Stimulated activated CD8-positive, alpha-beta memory T cell treated with anti-CD3 and anti-CD28 coated beads, Interleukin-12 subunit alpha, Interleukin-12 subunit beta, amount 100 ng/mL, for 1 hour (primary cell): ENCODE measurements at regions not wholly inside any gene's neighbourhood (a gene's known extent, or its start where the extent isn't known, plus 50 kb on each side); places are given as distances from the start of the nearest gene placed in this dataset.

ENCODE experiments used
- DNase-seq: peaks from one replicate; pipeline ENCODE4 v3.0.0-alpha.2; 2020; ENCODE audit warnings: low read depth

GRCh38 chr2:59449274-59449673 lies 1104.2 kb downstream of the BCL11A start:
- no peak for DNase-seq

DNA sequence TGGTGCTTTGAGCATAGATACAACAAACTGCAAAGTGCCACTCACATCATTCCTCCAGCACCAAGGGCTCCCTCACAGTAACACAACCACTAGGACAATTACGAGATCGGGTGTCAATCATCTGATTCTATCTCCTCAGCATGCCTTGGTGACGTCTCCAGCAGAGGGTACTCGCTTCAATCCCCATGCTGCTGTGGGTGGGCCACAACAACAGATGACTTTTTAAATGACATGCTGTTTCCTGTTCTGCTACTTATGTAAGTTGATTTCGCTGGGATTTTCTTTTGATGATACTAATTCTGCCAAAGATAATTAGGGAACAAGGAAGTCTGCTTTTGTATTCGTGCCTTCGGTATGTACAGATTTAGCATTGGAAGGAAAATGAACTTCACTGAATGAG lies 1113.0 kb downstream of the BCL11A start:
- no peak for DNase-seq

- DNase-seq = no peak
Measured at GRCh38 chr2:59435635-59436034, 1117.8 kb downstream of the BCL11A start.

GRCh38 chr2:59428940-59429339 lies 1124.5 kb downstream of the BCL11A start:
- DNase-seq = no peak

DNA sequence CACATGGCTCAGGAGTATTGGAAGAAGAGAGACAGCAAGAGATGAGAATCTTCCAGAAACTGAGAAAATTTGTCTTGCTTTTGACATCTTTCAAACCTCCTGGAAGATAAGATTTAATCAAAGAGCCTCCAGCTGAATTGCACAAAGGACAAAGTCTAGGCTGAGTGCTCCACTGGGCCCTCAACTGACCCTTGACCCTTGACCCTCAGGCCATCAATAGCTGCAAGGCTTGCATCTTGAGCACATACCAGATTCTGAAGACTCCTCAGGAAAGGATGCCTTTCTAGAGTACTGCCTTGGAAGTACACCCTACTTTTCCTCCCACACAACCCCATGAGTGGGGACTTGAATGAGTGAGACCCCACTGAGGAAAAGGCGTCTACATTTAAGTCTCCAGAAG lies 1125.5 kb downstream of the BCL11A start:
- no peak for DNase-seq

DNA sequence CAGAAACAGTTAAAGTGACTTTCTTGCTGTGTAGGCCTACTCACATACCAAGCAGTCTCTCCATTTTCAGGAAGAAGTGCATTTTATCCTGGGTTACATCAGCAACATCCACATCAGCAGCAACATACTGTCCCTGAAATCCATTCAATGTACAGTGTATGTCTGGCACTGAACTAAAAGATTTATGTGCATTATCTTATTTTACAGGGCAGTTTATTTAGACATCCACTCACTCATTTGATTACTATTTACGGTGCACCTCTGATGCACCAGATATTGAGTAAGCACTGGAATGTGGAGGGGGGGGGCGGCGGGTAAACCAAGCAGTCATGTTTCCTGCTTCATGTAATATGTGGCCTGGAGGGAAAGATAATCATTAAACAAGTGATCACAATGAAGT lies 1128.2 kb downstream of the BCL11A start:
- DNase-seq = no peak

- DNase-seq = no peak
Measured at GRCh38 chr2:59413751-59414570, 1139.5 kb downstream of the BCL11A start.

DNA sequence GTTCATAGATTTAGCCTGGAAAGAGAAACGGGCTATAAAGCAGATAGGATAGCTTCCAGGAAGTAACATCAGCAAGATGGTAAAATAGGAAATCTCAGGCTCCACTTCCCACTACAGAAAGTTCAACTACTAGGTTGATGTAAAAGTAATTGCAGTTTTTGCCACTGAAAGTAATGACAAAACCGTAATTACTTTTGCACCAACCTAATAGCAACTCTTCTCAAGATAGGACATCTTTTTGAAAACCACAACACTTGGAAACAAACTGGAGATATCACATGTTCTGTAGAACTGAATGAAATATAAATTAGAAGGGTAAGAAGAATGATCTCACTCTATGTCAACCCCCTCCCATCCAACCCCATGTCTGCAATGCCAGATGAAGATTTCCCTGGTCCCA lies 1154.3 kb downstream of the BCL11A start:
- DNase-seq = no peak

DNA sequence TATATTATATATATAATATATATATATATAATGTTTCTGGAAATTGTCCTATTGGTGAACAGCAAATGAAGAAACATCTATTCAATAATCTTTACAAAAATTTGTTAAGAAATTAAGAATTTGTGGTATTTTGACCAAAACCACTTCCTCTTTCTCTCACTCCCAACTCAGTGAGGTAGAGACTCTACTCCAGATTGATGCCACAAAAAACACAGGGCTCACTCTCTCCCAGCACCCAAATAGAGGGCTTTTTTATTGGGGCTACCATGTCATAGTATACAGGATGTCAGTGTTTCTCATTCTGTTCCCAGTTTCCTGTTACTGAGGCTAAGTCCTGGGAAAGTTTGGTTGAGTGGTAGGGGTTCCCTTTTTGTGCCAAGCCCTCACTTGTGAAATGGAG lies 1155.4 kb downstream of the BCL11A start:
- DNase-seq = no peak

DNA sequence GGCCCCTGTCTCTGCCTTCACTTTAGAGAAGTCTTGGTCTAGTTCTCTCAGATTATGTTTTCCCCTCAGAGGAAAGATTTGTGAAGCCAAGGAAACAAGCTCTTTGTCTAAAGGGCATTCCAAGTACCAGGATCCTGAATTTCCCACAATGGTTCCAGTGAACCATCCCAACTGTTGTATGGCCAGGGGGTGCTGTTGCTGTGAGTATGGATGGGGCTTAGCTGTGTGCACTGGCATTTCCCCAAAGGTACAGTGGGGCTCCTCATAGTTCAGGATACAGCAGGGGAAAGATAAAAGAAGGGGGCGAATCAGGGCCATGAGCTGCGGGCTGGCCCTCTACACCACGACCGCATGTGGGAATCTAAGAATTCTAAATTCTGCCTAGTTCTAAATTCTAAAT lies 1154.0 kb upstream of the FANCL start:
- DNase-seq = no peak

GRCh38 chr2:59391896-59392295 lies 1150.8 kb upstream of the FANCL start:
- DNase-seq = no peak

- no peak for DNase-seq
Measured at GRCh38 chr2:59390581-59390980, 1149.5 kb upstream of the FANCL start.

GRCh38 chr2:59389240-59389639 lies 1148.1 kb upstream of the FANCL start:
- DNase-seq = no peak

- DNase-seq = no peak
Measured at GRCh38 chr2:59385971-59386370, 1144.8 kb upstream of the FANCL start.

DNA sequence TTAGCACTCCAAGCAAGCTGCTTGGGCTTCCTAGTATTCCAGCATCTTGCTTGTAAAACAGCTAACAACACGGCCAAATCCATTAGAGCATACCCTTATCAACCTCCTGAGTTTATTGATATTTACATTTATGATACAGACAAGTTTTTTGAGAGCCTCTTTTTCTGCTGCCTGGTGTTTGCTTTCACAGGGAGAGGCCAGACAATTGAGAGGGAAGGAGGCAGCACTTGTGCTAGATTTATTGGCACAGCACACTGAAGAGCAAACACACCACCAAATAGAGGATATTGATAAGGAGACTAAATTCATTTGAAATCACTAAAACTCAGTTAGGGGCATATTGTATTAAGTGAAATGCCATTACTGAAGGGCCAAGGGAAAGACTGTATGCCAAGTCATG lies 1142.3 kb upstream of the FANCL start:
- no peak for DNase-seq

GRCh38 chr2:59378127-59378526 lies 1137.0 kb upstream of the FANCL start:
- no peak for DNase-seq

GRCh38 chr2:59366288-59366687 lies 1125.2 kb upstream of the FANCL start:
- DNase-seq = no peak

DNA sequence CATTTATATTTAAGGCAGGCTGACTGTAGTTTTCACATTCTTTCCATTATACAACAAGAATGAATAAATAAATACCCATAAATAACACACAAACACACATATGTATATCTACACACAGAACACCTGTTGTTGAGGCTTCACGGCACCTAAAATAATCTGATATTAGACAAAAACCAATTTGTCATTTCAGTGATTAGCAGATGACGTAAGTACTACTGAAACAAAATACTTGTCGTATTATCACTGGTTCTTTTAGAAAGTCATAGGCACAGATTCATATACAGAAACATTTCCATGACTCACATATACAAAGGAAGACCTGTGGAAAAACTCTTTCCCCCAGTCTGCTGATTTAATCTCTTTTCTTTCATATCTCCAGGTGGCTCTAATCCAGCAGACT lies 1113.4 kb upstream of the FANCL start:
- DNase-seq = no peak

DNA sequence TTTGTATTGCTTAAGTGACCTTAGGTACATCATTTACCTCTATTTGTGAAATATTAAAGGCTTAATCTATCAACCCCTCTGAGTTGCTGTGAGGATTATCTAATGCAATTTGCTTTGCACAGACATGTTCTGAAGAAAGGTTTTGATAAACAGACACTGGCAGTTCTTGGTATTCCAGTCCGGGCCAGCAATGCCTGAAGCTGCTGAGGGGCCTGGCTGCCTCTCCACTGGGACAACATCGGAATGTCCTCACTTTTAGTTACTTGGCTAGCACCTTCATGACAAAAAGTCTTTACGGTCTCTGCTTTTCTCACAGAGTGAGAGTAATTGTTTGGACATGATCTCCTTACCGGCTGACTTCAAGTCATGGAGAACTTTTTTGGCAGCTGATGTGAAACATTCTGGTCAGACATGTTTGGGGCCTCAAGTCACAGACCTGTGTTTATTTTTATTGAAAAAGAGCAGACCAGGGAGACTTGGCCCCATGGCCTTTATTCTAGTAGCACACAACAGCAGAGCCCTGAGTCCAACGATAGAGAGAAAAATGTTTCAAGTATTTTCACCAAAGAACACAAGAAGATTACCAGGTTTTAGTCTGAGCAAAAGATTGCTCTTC lies 1112.3 kb upstream of the FANCL start:
- DNase-seq = no peak

- no peak for DNase-seq
Measured at GRCh38 chr2:59342166-59342565, 1101.0 kb upstream of the FANCL start.

GRCh38 chr2:59339837-59340207 lies 1098.7 kb upstream of the FANCL start:
- no peak for DNase-seq

DNA sequence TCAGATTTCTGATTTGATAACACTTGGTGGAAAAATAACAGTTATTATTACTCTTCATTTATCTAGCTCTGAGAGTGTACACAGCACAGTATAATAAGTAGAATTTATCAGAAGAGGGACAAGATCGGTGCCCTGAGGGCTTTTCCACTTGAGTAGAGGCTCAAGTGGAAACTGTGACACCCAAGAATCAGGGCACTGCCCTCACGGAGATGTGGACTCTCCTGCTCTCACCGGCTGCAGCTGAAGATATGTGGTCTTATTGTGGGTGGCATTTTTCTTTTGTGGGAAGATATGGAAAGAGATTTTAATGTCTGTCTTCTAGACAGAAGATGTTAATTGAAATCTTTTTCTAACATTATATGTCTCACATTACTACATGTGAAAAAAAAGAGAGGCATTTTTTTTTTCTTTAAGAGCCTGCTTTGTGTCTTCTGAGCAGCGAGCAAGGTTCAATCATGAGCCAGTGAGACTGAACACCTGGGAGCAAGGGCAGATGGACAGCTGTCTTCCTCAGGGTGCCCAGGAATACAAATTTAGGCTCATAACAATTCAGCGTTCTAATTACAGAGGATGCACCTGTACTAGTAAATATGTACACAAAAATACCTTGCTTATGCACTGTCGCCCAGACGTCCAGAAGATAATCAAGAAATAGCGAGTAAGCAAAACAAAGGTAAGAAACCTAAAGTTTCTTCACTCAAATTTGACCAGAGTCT lies 1098.2 kb upstream of the FANCL start:
- no peak for DNase-seq

GRCh38 chr2:59333007-59333406 lies 1091.9 kb upstream of the FANCL start:
- no peak for DNase-seq
